ENCODE measurements at regions not wholly inside any gene's neighbourhood (a gene's known extent, or its start where the extent isn't known, plus 50 kb on each side); places are given as distances from the start of the nearest gene placed in this dataset.

DNA sequence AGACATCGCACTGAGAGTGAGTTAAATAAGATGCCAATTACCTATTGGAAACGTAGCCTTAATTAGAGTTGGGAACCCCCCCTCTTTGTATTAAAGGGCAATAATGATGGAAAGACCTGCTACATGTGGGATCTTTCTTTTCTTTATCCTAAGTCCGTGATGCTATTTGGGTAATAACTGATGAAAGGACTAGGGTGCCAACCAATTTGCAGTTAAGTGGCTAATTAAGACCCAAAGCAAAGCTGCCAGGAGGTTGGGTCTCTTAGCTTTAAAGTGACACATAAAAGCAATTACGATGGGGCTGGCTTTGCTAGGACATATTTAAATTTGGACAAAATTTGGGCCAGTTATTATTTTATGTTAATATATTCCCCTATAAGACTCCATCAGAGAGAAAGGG, 728.8 kb downstream of the NR2F1-AS1 start:
- intact Hi-C loops (cut with DNase I): no loop called here
- no peaks in the 10 kb centered on the region for H3K36me3 ChIP-seq
- no peaks in the 10 kb centered on the region for H3K4me1 ChIP-seq
- no peaks in the 10 kb centered on the region for H3K27me3 ChIP-seq
- no peak overlapping the region for H3K4me3 ChIP-seq
- DNase-seq (no peak), ATAC-seq (no peak)
- no peak for TF ChIP-seq POLR2A (IDR thresholded peaks at IDR 0.05)
- TF ChIP-seq, protein P1, sequence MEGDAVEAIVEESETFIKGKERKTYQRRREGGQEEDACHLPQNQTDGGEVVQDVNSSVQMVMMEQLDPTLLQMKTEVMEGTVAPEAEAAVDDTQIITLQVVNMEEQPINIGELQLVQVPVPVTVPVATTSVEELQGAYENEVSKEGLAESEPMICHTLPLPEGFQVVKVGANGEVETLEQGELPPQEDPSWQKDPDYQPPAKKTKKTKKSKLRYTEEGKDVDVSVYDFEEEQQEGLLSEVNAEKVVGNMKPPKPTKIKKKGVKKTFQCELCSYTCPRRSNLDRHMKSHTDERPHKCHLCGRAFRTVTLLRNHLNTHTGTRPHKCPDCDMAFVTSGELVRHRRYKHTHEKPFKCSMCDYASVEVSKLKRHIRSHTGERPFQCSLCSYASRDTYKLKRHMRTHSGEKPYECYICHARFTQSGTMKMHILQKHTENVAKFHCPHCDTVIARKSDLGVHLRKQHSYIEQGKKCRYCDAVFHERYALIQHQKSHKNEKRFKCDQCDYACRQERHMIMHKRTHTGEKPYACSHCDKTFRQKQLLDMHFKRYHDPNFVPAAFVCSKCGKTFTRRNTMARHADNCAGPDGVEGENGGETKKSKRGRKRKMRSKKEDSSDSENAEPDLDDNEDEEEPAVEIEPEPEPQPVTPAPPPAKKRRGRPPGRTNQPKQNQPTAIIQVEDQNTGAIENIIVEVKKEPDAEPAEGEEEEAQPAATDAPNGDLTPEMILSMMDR (IDR thresholded peaks at IDR 0.05): no peak
- H3K9me3 ChIP-seq: no peaks in the 10 kb centered on the region
- H3K27ac ChIP-seq: no peak overlapping the region
- whole genome bisulfite sequencing, 4 donors: 51 to 80% (median 66%) methylated on average over 4 of the region's 4 CpGs

DNA sequence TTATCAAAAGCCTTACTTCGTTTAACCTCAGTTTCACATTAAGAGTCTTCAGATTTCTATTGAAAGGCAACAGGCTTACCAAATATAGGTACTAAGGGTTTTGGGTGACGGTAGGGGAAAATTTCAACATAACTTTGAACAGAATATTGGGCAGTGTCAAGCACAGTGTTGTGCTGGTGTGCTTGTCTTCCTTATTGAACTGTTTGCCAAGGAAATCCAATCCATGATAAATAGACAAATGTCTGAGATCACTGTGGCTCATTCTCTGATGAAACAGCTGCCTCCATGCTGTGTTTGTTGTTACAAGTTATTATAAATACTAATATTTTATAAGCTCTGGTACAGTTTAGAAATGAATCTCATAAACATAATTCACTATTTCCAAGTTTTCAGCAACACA, 730.1 kb downstream of the NR2F1-AS1 start:
- Histone ChIP-seq H3K36me3 (no peaks in the 10 kb centered on the region), H3K9me3 (no peaks in the 10 kb centered on the region), H3K27me3 (no peaks in the 10 kb centered on the region), H3K4me1 (no peaks in the 10 kb centered on the region), H3K27ac (no peak overlapping the region), H3K4me3 (no peak overlapping the region)
- no peak for ATAC-seq
- DNase-seq: no peak
- intact Hi-C loops (cut with DNase I): no loop called here
- 55 to 75% (median 64%) methylated on average over 2 of the region's 2 CpGs for WGBS, 4 donors
- TF ChIP-seq, protein P1 (IDR thresholded peaks at IDR 0.05): no peak
- no peak for TF ChIP-seq POLR2A (IDR thresholded peaks at IDR 0.05)

DNA sequence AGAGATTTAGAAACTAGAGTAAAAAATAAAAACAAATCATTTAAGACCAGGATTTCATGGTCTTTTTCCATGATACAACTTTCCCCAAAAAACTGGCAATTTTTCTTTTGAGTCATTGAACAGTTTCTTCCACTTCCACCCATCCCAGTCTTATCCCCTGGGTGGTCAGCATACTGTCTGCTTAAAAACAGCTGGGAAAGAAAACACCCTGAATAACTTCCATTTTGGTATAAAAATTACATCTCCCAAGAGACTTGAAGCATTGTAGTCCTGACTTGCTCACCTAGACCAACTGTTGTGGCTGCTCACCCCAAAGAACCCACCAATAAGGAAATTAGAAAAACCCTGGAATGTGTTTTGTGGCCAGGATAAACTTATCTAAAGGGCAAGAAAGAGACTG, 731.3 kb downstream of the NR2F1-AS1 start:
- DNase-seq: no peak
- Histone ChIP-seq H3K27me3 (no peaks in the 10 kb centered on the region), H3K4me3 (no peak overlapping the region), H3K4me1 (no peaks in the 10 kb centered on the region), H3K9me3 (no peaks in the 10 kb centered on the region), H3K27ac (no peak overlapping the region), H3K36me3 (no peaks in the 10 kb centered on the region)
- no peak for ATAC-seq
- intact Hi-C loops (cut with DNase I): no loop called here
- no peak for TF ChIP-seq POLR2A (IDR thresholded peaks at IDR 0.05)
- TF ChIP-seq, protein P1 (IDR thresholded peaks at IDR 0.05): no peak

DNA sequence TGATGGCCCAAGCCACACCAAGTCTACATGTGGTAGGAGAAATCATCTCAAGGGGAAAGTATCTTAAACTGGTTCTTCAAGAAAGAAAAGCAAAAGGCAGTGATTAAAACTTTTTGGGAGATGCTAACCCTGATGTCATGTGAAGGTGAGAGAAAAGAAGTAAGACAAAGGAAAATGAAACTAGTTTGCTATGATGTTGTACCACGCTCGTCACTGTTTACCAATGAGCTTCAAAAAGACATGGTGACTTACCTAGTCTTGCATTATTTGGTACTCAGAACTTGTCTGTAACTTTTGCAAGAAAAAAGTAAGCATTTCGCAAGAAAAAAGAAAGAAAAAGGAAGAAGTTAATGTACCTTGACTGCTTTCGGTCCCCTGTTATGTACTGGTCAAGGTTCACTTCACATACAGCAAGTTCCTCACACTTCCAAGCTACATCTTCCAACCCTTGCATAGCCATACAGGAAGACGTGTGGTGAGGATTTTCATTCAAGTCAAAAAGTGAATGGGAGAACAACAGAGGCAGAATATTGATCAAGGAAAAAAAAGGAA, 739.3 kb downstream of the NR2F1-AS1 start:
- TF ChIP-seq, protein P1 (IDR thresholded peaks at IDR 0.05): no peak
- no peak overlapping the region for H3K27ac ChIP-seq
- H3K27me3 ChIP-seq: no peaks in the 10 kb centered on the region
- no peaks in the 10 kb centered on the region for H3K36me3 ChIP-seq
- H3K4me1 ChIP-seq: no peaks in the 10 kb centered on the region
- intact Hi-C loops (cut with DNase I): no loop called here
- no peak for ATAC-seq
- DNase-seq: no peak
- 86 to 89% (median 89%) methylated on average over 5 of the region's 5 CpGs for WGBS, 4 donors
- H3K9me3 ChIP-seq: no peaks in the 10 kb centered on the region
- H3K4me3 ChIP-seq: no peak overlapping the region

Data from heart left ventricle (tissue), 16 donors.